Activated naive CD8-positive, alpha-beta T cell treated with anti-CD3 and anti-CD28 coated beads, Interleukin-2, amount 10 ng/mL, durations not matched to agents 7 days and 5 days (primary cell): ENCODE measurements at regions not wholly inside any gene's neighbourhood (a gene's known extent, or its start where the extent isn't known, plus 50 kb on each side); places are given as distances from the start of the nearest gene placed in this dataset.
"Not testable (repeated sequence)": the region's sequence is repeated elsewhere in the genome, so short reads cannot be mapped to it uniquely, and the experiment has no call there.

Source experiments
- ATAC-seq: fragments of 150-1000 bp; cut with Tn5 transposase; one replicate; pipeline ENCODE4 v1.10.0; 2021; ENCODE audit warnings: low read depth, moderate library complexity
- POLR2A ChIA-PET: fragments of 350-600 bp; sonication (Branson Sonifier 250); formaldehyde crosslinking; loops from one replicate; lab custom pipeline; 2021; ENCODE audit warnings: antibody characterized with exemption; lab: Charles Lee
- DNase-seq: peaks from one replicate; pipeline ENCODE4 v3.0.0; 2021
- H3K27ac Mint-ChIP-seq: one replicate; pipeline ENCODE4 v1.8.0; 2022; ENCODE audit warnings: mild to moderate bottlenecking, mixed read lengths
- H3K27me3 Mint-ChIP-seq: one replicate; pipeline ENCODE4 v1.8.0; 2022; ENCODE audit warnings: mild to moderate bottlenecking, moderate library complexity, mixed read lengths
- H3K36me3 Mint-ChIP-seq: one replicate; pipeline ENCODE4 v1.8.0; 2021; ENCODE audit warnings: mild to moderate bottlenecking, mixed read lengths
- H3K4me1 Mint-ChIP-seq: one replicate; pipeline ENCODE4 v1.8.0; 2021; ENCODE audit warnings: mixed read lengths
- H3K4me3 Mint-ChIP-seq: one replicate; pipeline ENCODE4 v1.8.0; 2022; ENCODE audit warnings: mild to moderate bottlenecking, moderate library complexity, mixed read lengths
- H3K9me3 Mint-ChIP-seq: one replicate; pipeline ENCODE4 v1.8.0; 2021; ENCODE audit warnings: mixed read lengths

DNA sequence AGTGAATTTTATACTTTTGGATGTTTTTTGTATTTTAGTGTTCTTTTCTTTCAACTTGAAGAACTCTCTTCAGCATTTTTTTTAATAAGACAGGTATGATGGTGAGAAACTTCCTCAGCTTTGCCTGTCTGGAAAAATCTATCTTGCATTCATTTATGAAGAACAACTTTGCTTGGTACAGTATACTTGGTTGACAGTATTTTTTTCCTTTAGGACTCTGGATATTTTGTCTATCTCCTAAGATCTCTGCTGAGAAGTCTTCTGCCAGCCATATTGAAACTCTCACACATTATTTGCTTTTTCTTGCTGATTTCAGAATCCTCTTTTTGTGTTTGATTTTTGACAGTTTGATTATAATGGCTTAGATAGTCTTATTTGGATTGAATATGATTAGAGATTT is 405.0 kb upstream of the GHITM start:
- DNase-seq (no peak), ATAC-seq (no peak)
- Mint-ChIP-seq H3K36me3 (no peaks in the 10 kb centered on the region), H3K27me3 (no peaks in the 10 kb centered on the region), H3K27ac (no peak overlapping the region), H3K9me3 (peaks cover 8% of the 10 kb centered on the region), H3K4me1 (no peaks in the 10 kb centered on the region), H3K4me3 (no peak overlapping the region)
- POLR2A ChIA-PET = no interaction called here

DNA sequence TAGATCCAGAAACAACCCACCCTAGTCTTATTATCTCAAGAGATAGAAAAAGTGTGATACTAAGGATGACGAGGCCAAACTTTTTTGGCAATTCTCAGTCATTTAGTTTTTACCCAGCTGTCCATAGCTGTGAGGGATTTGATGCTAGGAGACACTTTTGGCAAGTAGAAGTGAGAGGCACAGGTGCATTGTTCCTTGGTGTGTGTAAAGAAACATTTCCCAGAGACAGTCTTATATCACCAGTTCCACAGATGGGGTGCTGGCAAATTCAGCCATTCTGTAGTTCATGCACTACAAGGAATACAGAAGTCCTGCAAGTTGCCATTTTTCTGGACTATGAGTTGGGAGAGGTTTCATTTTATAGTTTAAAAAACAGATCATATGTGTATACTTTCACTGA is 403.3 kb upstream of the GHITM start:
- H3K4me1 Mint-ChIP-seq = no peaks in the 10 kb centered on the region
- H3K27ac Mint-ChIP-seq = no peak overlapping the region
- H3K9me3 Mint-ChIP-seq = peaks cover 9% of the 10 kb centered on the region
- no peak overlapping the region for H3K4me3 Mint-ChIP-seq
- ATAC-seq (no peak), DNase-seq (no peak)
- no peaks in the 10 kb centered on the region for H3K36me3 Mint-ChIP-seq
- POLR2A ChIA-PET = no interaction called here
- no peaks in the 10 kb centered on the region for H3K27me3 Mint-ChIP-seq

DNA sequence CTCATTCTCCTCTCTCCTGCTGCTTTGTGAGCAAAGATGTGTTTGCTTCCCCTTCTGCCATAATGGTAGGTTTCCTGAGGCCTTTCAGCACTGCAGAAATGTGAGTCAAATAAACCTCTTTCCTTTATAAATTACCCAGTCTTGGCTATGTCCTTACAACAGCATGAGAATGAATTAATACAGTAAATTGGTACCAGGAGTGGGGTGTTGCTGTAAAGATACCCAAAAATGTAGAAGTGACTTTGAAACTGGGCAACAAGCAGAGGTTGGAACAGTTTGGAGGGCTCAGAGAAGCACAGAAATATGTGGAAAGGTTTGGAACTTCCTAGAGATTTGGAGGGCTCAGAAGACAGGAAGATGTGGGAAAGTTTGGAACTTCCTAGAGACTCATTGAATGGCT is 388.7 kb upstream of the GHITM start:
- POLR2A ChIA-PET = no interaction called here
- DNase-seq (no peak), ATAC-seq (no peak)
- H3K27me3 Mint-ChIP-seq = no peaks in the 10 kb centered on the region
- H3K4me1 Mint-ChIP-seq = no peaks in the 10 kb centered on the region
- no peaks in the 10 kb centered on the region for H3K36me3 Mint-ChIP-seq
- H3K9me3 Mint-ChIP-seq = peaks cover 25% of the 10 kb centered on the region
- no peak overlapping the region for H3K27ac Mint-ChIP-seq
- H3K4me3 Mint-ChIP-seq = no peak overlapping the region

DNA sequence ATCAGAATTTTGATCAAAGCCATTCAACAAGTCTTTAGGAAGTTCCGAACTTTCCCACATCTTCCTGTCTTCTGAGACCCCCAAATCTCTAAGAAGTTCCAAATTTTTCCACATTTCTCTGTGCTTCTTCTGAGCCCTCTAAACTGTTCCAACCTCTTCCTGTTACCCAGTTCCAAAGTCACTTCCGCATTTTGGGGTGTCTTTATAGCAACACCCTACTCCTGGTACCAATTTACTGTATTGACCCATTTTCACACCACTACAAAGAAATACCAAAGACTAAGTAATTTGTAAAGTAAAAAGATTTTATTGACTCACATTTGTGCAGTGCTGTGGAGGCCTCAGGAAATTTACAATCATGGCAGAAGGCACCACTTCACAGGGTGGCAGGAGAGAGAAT is 385.8 kb upstream of the GHITM start:
- POLR2A ChIA-PET = no interaction called here
- Mint-ChIP-seq H3K4me1 (no peaks in the 10 kb centered on the region), H3K27me3 (no peaks in the 10 kb centered on the region), H3K4me3 (no peak overlapping the region), H3K36me3 (no peaks in the 10 kb centered on the region), H3K9me3 (peaks cover 26% of the 10 kb centered on the region), H3K27ac (no peak overlapping the region)
- DNase-seq (no peak), ATAC-seq (no peak)

DNA sequence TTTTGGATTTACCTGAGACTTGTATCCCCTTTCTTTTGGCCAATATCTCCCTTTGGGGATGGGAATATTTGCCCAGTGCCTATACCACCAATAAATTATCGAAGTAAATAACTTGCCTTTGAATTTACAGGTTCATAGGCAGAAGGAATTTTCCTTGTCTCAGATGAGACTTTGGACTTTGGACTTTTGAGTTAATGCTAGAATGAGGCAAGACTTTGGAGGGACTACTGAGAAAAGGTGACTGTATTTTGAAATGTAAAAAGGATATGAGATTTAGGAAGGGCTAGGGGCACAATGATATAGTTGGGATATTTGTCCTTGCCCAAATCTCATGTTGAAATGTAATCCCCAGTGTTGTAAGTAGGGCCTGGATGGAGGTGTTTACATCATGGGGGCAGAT is 384.5 kb upstream of the GHITM start:
- Mint-ChIP-seq H3K27me3 (no peaks in the 10 kb centered on the region), H3K27ac (no peak overlapping the region), H3K9me3 (peaks cover 22% of the 10 kb centered on the region), H3K4me3 (no peak overlapping the region), H3K4me1 (no peaks in the 10 kb centered on the region), H3K36me3 (no peaks in the 10 kb centered on the region)
- no peak for ATAC-seq
- DNase-seq = no peak
- POLR2A ChIA-PET = no interaction called here

DNA sequence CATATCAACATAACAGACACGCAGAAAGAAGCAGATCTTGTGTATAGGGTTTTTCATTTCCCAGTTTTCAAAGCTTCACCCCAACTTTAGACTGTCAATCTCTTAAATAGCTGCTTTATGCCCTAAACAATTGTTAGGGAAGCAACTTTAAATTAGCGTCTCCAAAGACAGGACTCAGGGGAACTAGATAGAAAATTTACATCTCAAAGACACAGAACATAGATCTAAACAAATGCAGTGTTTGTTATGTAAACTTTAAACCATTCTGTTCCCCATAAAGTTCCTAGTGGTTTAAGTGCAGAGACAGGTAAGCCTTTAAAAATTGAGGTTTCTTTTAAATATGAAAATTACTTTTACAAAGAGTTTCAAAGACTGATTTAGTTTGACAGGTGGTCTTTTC is 379.2 kb upstream of the GHITM start:
- Mint-ChIP-seq H3K27me3 (no peaks in the 10 kb centered on the region), H3K9me3 (peaks cover 3% of the 10 kb centered on the region), H3K27ac (no peak overlapping the region), H3K4me3 (no peak overlapping the region), H3K4me1 (no peaks in the 10 kb centered on the region), H3K36me3 (no peaks in the 10 kb centered on the region)
- DNase-seq (no peak), ATAC-seq (no peak)
- POLR2A ChIA-PET = no interaction called here

DNA sequence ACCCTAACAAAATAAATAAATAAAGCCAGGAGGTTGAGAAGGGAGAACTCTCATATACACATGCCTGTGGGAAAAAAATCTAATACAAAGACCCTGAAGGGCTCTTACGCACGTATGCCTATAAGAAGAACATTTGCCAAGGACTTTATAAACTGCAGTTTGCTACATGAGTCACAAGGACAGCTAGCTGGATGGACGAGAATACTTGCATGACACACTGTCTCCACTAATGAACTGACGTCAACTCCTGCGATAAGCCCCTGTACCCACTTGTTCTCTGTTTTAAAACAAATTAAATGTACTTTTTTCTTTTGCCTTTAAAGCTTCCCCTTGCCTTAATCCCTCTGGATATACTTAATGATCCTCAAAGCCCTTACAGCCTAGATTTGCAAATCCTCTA is 374.6 kb upstream of the GHITM start:
- no peak overlapping the region for H3K27ac Mint-ChIP-seq

DNA sequence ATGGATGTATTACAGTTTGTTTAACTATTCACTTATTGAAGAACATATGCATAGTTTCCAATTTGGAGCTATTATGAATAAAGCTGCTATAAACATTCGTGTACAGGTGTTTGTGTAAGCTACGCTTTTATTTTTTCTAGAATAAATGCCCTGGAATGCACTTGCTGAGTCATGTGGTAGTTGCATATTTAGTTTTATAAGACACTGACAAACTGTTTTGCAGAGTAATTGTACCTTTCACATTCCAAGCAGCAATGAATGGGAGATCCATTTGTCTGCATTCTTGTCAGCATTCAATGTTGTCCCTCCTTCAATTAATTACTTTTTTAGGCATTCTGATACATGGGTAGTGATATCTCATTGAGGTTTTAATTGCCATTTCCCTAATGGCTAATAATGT is 373.6 kb upstream of the GHITM start:
- Mint-ChIP-seq H3K4me3 (no peak overlapping the region), H3K27ac (no peak overlapping the region), H3K27me3 (no peaks in the 10 kb centered on the region), H3K36me3 (no peaks in the 10 kb centered on the region), H3K9me3 (no peaks in the 10 kb centered on the region), H3K4me1 (no peaks in the 10 kb centered on the region)
- DNase-seq = no peak
- POLR2A ChIA-PET = no interaction called here
- no peak for ATAC-seq

More for the DNA sequence above, 374.6 kb upstream of the GHITM start:
- DNase-seq = no peak
- Mint-ChIP-seq H3K4me1 (no peaks in the 10 kb centered on the region), H3K9me3 (no peaks in the 10 kb centered on the region), H3K36me3 (no peaks in the 10 kb centered on the region), H3K4me3 (no peak overlapping the region), H3K27me3 (no peaks in the 10 kb centered on the region)
- POLR2A ChIA-PET = no interaction called here
- ATAC-seq = no peak

DNA sequence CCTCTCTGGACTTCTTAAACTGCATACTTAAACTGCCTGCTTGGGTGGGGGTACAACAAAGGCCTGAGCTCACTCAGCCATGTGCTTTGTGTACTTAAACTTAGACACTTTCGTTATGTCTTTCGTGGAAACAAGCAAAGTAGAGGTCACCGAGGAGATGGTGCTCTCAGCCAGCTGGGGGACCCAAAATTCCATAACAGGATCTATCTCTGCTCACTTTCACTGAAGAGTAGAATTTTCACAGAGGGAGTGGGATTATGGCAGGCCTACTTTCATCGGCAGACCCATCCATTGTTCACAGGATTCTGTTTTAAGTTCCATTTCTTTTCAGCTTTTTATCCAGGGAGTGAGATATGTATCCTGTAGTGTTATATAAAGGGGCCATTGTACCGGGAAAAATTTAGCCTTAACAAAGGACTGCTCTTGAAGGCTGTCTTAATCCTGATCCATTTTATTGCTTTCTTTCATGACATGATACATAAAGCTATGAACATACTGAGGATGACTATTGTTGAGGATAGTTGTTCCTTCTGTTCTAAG is 370.0 kb upstream of the GHITM start:
- Mint-ChIP-seq H3K9me3 (peaks cover 2% of the 10 kb centered on the region), H3K4me1 (no peaks in the 10 kb centered on the region), H3K27me3 (no peaks in the 10 kb centered on the region), H3K36me3 (no peaks in the 10 kb centered on the region), H3K27ac (no peak overlapping the region), H3K4me3 (no peak overlapping the region)
- POLR2A ChIA-PET = no interaction called here
- ATAC-seq (no peak), DNase-seq (no peak)

DNA sequence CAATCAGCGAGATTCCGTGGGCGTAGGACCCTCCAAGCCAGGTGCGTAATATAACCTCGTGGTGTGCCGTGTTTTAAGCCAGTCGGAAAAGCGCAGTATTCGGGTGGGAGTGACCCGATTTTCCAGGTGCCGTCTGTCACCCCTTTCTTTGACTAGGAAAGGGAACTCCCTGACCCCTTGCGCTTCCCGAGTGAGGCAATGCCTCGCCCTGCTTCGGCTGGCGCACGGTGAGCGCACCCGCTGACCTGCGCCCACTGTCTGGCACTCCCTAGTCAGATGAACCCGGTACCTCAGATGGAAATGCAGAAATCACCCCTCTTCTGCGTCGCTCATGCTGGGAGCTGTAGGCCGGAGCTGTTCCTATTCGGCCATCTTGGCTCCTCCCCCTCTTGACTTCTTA is 352.6 kb upstream of the GHITM start:
- ATAC-seq, POLR2A ChIA-PET, H3K4me1 Mint-ChIP-seq, H3K27me3 Mint-ChIP-seq, H3K36me3 Mint-ChIP-seq, H3K27ac Mint-ChIP-seq, H3K4me3 Mint-ChIP-seq, H3K9me3 Mint-ChIP-seq, DNase-seq: not testable (repeated sequence)

DNA sequence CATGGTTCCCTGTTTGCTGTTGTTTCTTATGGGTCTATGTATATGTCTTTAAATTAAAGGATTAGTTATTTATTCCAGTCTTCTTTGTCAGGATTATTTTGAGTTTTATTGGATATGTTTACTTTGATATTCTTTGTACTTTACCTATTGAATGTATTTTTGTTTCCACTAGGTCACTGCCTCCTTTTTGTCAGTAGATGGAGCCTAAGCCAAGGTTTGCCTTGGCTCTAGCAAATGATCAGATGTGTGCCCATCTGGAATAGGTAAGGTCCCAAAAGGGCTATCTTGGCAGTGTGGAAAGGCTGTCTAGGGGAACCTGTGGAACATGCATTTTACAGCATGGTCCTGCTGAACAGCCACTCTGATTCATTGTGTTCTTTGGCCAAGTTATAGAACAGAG is 337.3 kb upstream of the GHITM start:
- no peak for ATAC-seq
- DNase-seq = no peak
- Mint-ChIP-seq H3K36me3 (no peaks in the 10 kb centered on the region), H3K9me3 (peaks cover 1% of the 10 kb centered on the region), H3K27me3 (no peaks in the 10 kb centered on the region), H3K4me1 (no peaks in the 10 kb centered on the region), H3K4me3 (no peak overlapping the region), H3K27ac (no peak overlapping the region)
- POLR2A ChIA-PET = no interaction called here

DNA sequence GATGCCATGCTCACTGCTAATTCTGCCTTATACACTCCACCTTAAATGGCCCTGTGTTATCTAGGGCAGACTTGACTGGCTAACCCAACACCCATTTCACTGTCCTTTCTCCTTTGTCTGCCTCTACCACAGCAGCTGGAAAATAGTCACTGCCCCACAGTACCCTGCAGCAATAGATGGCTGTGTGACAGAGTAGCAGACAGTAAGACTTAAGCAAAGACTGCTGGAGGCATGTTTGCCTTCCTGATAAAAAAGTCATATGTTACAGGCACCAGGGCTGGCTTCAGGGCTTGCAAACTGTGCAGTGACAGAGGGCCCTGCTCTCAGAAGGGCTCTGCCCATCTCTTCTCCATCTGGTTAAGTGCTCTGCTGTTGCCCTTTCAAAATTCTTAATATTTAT is 332.6 kb upstream of the GHITM start:
- H3K27ac Mint-ChIP-seq = no peak overlapping the region
- H3K36me3 Mint-ChIP-seq = no peaks in the 10 kb centered on the region
- no peak overlapping the region for H3K4me3 Mint-ChIP-seq
- no peak for DNase-seq
- H3K9me3 Mint-ChIP-seq = no peaks in the 10 kb centered on the region
- POLR2A ChIA-PET = no interaction called here
- H3K4me1 Mint-ChIP-seq = no peaks in the 10 kb centered on the region
- H3K27me3 Mint-ChIP-seq = no peaks in the 10 kb centered on the region
- no peak for ATAC-seq

DNA sequence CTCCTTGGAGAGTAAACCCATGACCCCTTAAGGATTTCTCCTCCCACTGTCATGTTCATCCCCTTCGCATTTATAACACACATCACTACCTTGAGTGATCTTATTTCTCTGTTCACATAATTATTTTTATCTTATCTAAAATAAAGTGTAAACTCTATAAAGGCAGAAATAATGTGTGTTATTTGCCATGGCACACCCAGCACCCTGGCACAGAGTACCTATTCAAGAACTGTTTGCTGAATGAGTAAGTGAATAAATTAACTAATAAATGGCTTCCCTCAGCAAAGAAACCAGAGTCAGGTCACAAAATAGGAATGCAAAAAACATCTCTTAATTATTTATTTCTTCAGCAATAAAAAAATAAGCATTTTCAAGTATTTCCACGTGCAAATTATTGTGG is 330.3 kb upstream of the GHITM start:
- Mint-ChIP-seq H3K4me1 (no peaks in the 10 kb centered on the region), H3K36me3 (no peaks in the 10 kb centered on the region), H3K27me3 (no peaks in the 10 kb centered on the region), H3K9me3 (no peaks in the 10 kb centered on the region), H3K27ac (no peak overlapping the region), H3K4me3 (no peak overlapping the region)
- ATAC-seq (no peak), DNase-seq (no peak)
- POLR2A ChIA-PET = no interaction called here

DNA sequence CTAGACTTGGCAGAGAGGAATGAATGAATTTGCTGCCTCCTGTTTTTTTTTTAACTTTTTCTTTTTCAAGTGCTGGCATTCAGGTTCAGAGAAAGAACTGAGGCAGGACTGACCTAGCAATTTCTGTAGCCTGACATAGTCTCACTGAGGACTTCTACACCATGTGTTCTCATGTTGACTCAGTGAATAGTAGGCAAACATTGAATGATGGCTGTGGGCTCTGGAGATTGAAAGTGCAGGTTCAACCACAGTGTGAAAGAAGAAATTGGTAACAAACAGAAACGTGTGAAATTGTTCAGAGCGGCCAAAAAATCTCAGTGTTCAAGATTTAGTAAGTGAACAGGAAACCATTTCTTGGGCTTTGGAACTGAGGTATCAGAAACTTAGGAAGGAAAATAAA is 322.4 kb upstream of the GHITM start:
- Mint-ChIP-seq H3K36me3 (no peaks in the 10 kb centered on the region), H3K27ac (no peak overlapping the region), H3K9me3 (peaks cover 2% of the 10 kb centered on the region), H3K27me3 (no peaks in the 10 kb centered on the region), H3K4me1 (no peaks in the 10 kb centered on the region), H3K4me3 (no peak overlapping the region)
- ATAC-seq = no peak
- no peak for DNase-seq
- POLR2A ChIA-PET = no interaction called here

DNA sequence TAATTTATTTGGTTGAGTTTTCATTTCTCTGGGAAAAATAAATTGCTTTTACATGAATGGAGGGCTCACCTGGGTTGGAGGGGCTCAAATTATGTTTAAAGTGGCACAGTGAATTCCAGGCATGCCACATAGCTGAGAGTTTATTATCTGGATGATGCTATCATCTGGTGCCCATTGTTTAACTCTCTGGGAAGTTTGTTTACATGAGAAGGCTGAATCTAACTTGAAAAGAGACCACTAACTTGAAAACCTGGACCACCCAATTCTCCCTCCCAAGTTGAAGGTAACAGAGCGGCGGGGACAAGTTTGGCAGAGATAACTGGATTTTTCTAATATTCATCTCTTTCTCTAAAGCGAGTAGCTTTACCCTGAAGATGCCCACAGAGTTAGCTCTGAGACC is 321.5 kb upstream of the GHITM start:
- Mint-ChIP-seq H3K4me1 (no peaks in the 10 kb centered on the region), H3K4me3 (no peak overlapping the region), H3K27ac (no peak overlapping the region), H3K27me3 (no peaks in the 10 kb centered on the region), H3K36me3 (no peaks in the 10 kb centered on the region), H3K9me3 (peaks cover 2% of the 10 kb centered on the region)
- ATAC-seq (no peak), DNase-seq (no peak)
- POLR2A ChIA-PET = no interaction called here
